Glutamatergic neuron (in vitro differentiated cells): ENCODE measurements at regions not wholly inside any gene's neighbourhood (a gene's known extent, or its start where the extent isn't known, plus 50 kb on each side); places are given as distances from the start of the nearest gene placed in this dataset.
"Not testable (repeated sequence)": the region's sequence is repeated elsewhere in the genome, so short reads cannot be mapped to it uniquely, and the experiment has no call there.

ENCODE experiments used
- DNase-seq: peaks from one replicate; pipeline ENCODE4 v3.0.0; 2022
- H3K27ac Mint-ChIP-seq: one replicate; pipeline ENCODE4 v1.8.0; 2020; ENCODE audit warnings: mild to moderate bottlenecking, mixed read lengths, inconsistent platforms; ENCODE audit not compliant: unreplicated experiment
- H3K27me3 Mint-ChIP-seq: one replicate; pipeline ENCODE4 v1.8.0; 2020; ENCODE audit warnings: mild to moderate bottlenecking, moderate library complexity, mixed read lengths, inconsistent platforms; ENCODE audit not compliant: unreplicated experiment
- H3K36me3 Mint-ChIP-seq: one replicate; pipeline ENCODE4 v1.8.0; 2020; ENCODE audit warnings: mild to moderate bottlenecking, mixed read lengths, inconsistent platforms; ENCODE audit not compliant: unreplicated experiment
- H3K4me1 Mint-ChIP-seq: one replicate; pipeline ENCODE4 v1.8.0; 2020; ENCODE audit warnings: mild to moderate bottlenecking, low read depth, mixed read lengths, inconsistent platforms; ENCODE audit not compliant: unreplicated experiment
- H3K4me3 Mint-ChIP-seq: one replicate; pipeline ENCODE4 v1.8.0; 2020; ENCODE audit warnings: mild to moderate bottlenecking, mixed read lengths, inconsistent platforms; ENCODE audit not compliant: unreplicated experiment
- H3K9me3 Mint-ChIP-seq: one replicate; pipeline ENCODE4 v1.8.0; 2020; ENCODE audit warnings: mild to moderate bottlenecking, moderate library complexity, mixed read lengths, inconsistent platforms; ENCODE audit not compliant: unreplicated experiment
- CTCF ChIP-seq: fragments of 200-600 bp; sonication (generic); IDR thresholded peaks from one replicate; pipeline ENCODE4 v1.5.0; 2021; ENCODE audit not compliant: partially characterized antibody, unreplicated experiment

DNA sequence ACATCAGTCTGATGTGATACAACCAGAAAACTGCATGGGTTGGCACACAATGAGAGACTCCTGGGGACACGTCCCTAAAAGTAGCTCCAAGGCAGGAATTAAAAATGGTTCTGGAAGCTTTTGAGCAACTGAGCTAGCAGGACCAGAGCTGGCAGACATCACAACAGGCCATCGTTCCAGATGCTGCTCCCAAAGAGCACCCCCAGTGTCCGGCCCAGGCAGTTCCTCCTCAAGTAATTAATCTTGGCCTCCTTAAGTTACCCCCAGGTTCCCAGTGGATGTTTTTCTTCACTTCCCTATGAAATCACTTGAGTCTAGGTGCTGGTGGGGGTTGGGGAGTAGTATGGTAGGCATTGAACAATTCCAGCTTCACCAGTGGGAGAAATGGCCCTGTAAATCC lies 711.6 kb downstream of the MECOM start:
- DNase-seq, result no peak
- Mint-ChIP-seq H3K4me1 (peaks cover 20% of the 10 kb centered on the region), H3K36me3 (peaks cover 4% of the 10 kb centered on the region), H3K27me3 (peaks cover 5% of the 10 kb centered on the region), H3K27ac (no peak overlapping the region), H3K4me3 (no peak overlapping the region), H3K9me3 (peaks cover 9% of the 10 kb centered on the region)
- no peak for TF ChIP-seq CTCF

- H3K9me3 Mint-ChIP-seq, result peaks cover 8% of the 10 kb centered on the region
- H3K36me3 Mint-ChIP-seq, result peaks cover 4% of the 10 kb centered on the region
- no peak overlapping the region for H3K4me3 Mint-ChIP-seq
- DNase-seq, result no peak
- peaks cover 5% of the 10 kb centered on the region for H3K27me3 Mint-ChIP-seq
- no peak overlapping the region for H3K27ac Mint-ChIP-seq
- peaks cover 18% of the 10 kb centered on the region for H3K4me1 Mint-ChIP-seq
- no peak for TF ChIP-seq CTCF
These were observed 712.1 kb downstream of the MECOM start for GRCh38 chr3:168951368-168951767.

- no peak for DNase-seq
- peaks cover 12% of the 10 kb centered on the region for H3K4me1 Mint-ChIP-seq
- peaks cover 6% of the 10 kb centered on the region for H3K9me3 Mint-ChIP-seq
- H3K36me3 Mint-ChIP-seq, result peaks cover 4% of the 10 kb centered on the region
- no peak overlapping the region for H3K4me3 Mint-ChIP-seq
- H3K27me3 Mint-ChIP-seq, result peaks cover 3% of the 10 kb centered on the region
- no peak for TF ChIP-seq CTCF
- H3K27ac Mint-ChIP-seq, result no peak overlapping the region
These were observed 712.9 kb downstream of the MECOM start for GRCh38 chr3:168950622-168951021.

DNA sequence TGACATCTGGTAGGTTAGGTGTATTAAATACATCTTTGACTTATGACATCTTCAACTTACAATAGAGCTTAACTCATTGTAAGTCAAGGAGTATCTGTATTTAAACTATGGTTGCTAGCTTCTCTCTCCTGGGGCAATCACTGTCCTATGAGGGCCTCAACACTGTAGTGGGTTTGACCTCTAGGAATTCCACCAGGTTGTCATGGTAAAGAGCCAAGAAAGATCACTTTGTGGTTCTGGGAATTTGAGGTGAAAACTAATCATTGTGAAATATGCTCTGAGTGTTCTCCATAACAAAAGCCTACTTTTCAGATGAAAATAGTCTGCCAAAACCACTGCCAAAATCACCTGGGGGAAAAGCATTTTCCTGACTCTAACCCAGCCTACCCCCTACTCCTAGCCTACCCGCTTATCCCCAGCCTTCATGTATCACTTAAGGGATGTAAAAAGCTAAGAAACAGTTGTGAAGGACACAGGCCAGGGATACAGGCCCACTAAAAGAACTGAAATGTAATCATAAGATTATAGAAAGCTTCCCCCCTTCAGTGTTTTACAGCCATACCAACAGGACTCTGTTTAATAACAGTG lies 723.8 kb downstream of the MECOM start:
- no peaks in the 10 kb centered on the region for H3K27me3 Mint-ChIP-seq
- H3K9me3 Mint-ChIP-seq, result peaks cover 2% of the 10 kb centered on the region
- H3K4me3 Mint-ChIP-seq, result no peak overlapping the region
- H3K4me1 Mint-ChIP-seq, result no peaks in the 10 kb centered on the region
- peaks cover 6% of the 10 kb centered on the region for H3K36me3 Mint-ChIP-seq
- TF ChIP-seq CTCF, result no peak
- no peak overlapping the region for H3K27ac Mint-ChIP-seq
- no peak for DNase-seq

DNA sequence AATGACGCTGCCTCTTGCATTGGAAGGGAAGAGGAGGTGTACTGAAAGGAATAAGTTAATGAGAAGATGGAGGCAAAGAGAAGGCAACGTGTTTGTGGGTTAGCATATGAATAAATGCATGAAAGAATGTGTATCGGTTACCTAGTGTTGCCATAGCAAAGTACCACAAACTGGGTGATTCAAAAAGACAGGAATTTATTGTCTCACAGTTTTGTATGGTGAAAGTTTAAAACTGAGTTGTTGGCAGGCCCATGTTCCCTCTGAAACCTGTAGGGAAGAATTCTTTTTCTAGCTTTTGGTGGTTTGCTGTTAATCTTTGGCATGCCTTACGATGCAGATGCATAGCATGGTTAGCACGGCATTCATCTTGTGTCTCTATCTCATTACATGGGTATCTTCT lies 729.9 kb downstream of the MECOM start:
- H3K9me3 Mint-ChIP-seq, result peaks cover 6% of the 10 kb centered on the region
- no peak for DNase-seq
- H3K4me3 Mint-ChIP-seq, result no peak overlapping the region
- no peaks in the 10 kb centered on the region for H3K4me1 Mint-ChIP-seq
- no peak overlapping the region for H3K27ac Mint-ChIP-seq
- H3K27me3 Mint-ChIP-seq, result no peaks in the 10 kb centered on the region
- TF ChIP-seq CTCF, result no peak
- peaks cover 28% of the 10 kb centered on the region for H3K36me3 Mint-ChIP-seq

GRCh38 chr3:168929997-168930396 lies 733.5 kb downstream of the MECOM start:
- H3K27ac Mint-ChIP-seq, H3K27me3 Mint-ChIP-seq, DNase-seq, H3K4me3 Mint-ChIP-seq, H3K9me3 Mint-ChIP-seq, H3K4me1 Mint-ChIP-seq: not testable (repeated sequence)
- peaks cover 22% of the 10 kb centered on the region for H3K36me3 Mint-ChIP-seq
